ENCODE measurements at regions not wholly inside any gene's neighbourhood (a gene's known extent, or its start where the extent isn't known, plus 50 kb on each side); places are given as distances from the start of the nearest gene placed in this dataset.

GRCh38 chr5:60086583-60086982 is 193.1 kb upstream of the PDE4D start:
- Histone ChIP-seq H3K9me3 (peaks cover 0 to 15% of the 10 kb centered on the region in 2 donors), H3K27ac (no peak overlapping the region), H3K4me3 (no peak overlapping the region), H3K27me3 (no peaks in the 10 kb centered on the region), H3K4me1 (no peaks in the 10 kb centered on the region), H3K36me3 (no peaks in the 10 kb centered on the region)
- ATAC-seq (no peak), DNase-seq (no peak)
- intact Hi-C loops (cut with DNase I) = no loop called here
- no peak for TF ChIP-seq CTCF (IDR thresholded peaks at IDR 0.05)

- Histone ChIP-seq H3K27ac (no peak overlapping the region), H3K4me1 (no peaks in the 10 kb centered on the region), H3K4me3 (no peak overlapping the region), H3K36me3 (no peaks in the 10 kb centered on the region), H3K27me3 (no peaks in the 10 kb centered on the region), H3K9me3 (peaks cover 0 to 24% of the 10 kb centered on the region in 2 donors)
- intact Hi-C loops (cut with DNase I) = no loop called here
- ATAC-seq (no peak), DNase-seq (no peak)
- TF ChIP-seq CTCF (IDR thresholded peaks at IDR 0.05) = no peak
These were observed 190.7 kb upstream of the PDE4D start for GRCh38 chr5:60084226-60084625.

- no peaks in the 10 kb centered on the region for H3K4me1 ChIP-seq
- peaks cover 0 to 24% of the 10 kb centered on the region in 2 donors for H3K9me3 ChIP-seq
- no peaks in the 10 kb centered on the region for H3K36me3 ChIP-seq
- no peak overlapping the region for H3K27ac ChIP-seq
- H3K4me3 ChIP-seq = no peak overlapping the region
- ATAC-seq (no peak), DNase-seq (peak in 1 of 4 donors; percentile 55)
- no peak for TF ChIP-seq CTCF (IDR thresholded peaks at IDR 0.05)
- intact Hi-C loops (cut with DNase I) = no loop called here
- H3K27me3 ChIP-seq = no peaks in the 10 kb centered on the region
These were observed 183.8 kb upstream of the PDE4D start for GRCh38 chr5:60077292-60077691.

GRCh38 chr5:60076746-60077145 is 183.2 kb upstream of the PDE4D start:
- Histone ChIP-seq H3K27me3 (no peaks in the 10 kb centered on the region), H3K4me1 (no peaks in the 10 kb centered on the region), H3K36me3 (no peaks in the 10 kb centered on the region), H3K4me3 (no peak overlapping the region), H3K27ac (no peak overlapping the region), H3K9me3 (peaks cover 0 to 24% of the 10 kb centered on the region in 2 donors)
- intact Hi-C loops (cut with DNase I) = no loop called here
- ATAC-seq (no peak), DNase-seq (peak in 1 of 4 donors; percentile 47)
- no peak for TF ChIP-seq CTCF (IDR thresholded peaks at IDR 0.05)

- ATAC-seq (no peak), DNase-seq (no peak)
- intact Hi-C loops (cut with DNase I) = no loop called here
- Histone ChIP-seq H3K4me3 (no peak overlapping the region), H3K9me3 (peaks cover 0 to 3% of the 10 kb centered on the region in 2 donors), H3K27ac (no peak overlapping the region), H3K36me3 (no peaks in the 10 kb centered on the region), H3K4me1 (no peaks in the 10 kb centered on the region), H3K27me3 (no peaks in the 10 kb centered on the region)
- TF ChIP-seq CTCF (IDR thresholded peaks at IDR 0.05) = no peak
These were observed 173.0 kb upstream of the PDE4D start for GRCh38 chr5:60066502-60066901.

Data from left lung (tissue), 4 donors.